Upper lobe of left lung (tissue), 6 donors: ENCODE measurements at regions not wholly inside any gene's neighbourhood (a gene's known extent, or its start where the extent isn't known, plus 50 kb on each side); places are given as distances from the start of the nearest gene placed in this dataset.

ENCODE experiments used
- ATAC-seq, 2 donors: fragments of 200-7000 bp; cut with Tn5 transposase; one replicate each; pipeline ENCODE4 v1.9.1; 2022; ENCODE audit warnings: mild to moderate bottlenecking in 2 of 2, moderate library complexity in 2 of 2; ENCODE audit not compliant: low FRiP score in 2 of 2
- DNase-seq, 2 donors: peaks; one replicate each; pipeline ENCODE4 v3.0.0-alpha.2; 2019 to 2020
- H3K27ac ChIP-seq, 4 donors: fragments of 200-600 bp; sonication (generic); one replicate each; pipeline ENCODE4 v1.5.1; 2016 to 2019
- H3K27me3 ChIP-seq, 4 donors: fragments of 200-600 bp; sonication (generic); one replicate each; pipeline ENCODE4 v1.5.1; 2017 to 2019
- H3K36me3 ChIP-seq, 4 donors: fragments of 200-600 bp; sonication (generic); one replicate each; pipeline ENCODE4 v1.5.1; 2016 to 2019
- H3K4me1 ChIP-seq, 4 donors: fragments of 200-600 bp; sonication (generic); one replicate each; pipeline ENCODE4 v1.5.1; 2018 to 2019
- H3K4me3 ChIP-seq, 4 donors: fragments of 200-600 bp; sonication (generic); one replicate each; pipeline ENCODE4 v1.5.1; 2017 to 2019; ENCODE audit warnings: mild to moderate bottlenecking in 2 of 4, moderate library complexity in 1 of 4
- H3K9me3 ChIP-seq, 4 donors: fragments of 200-600 bp; sonication (generic); one replicate each; pipeline ENCODE4 v1.5.1; 2018 to 2019
- CTCF ChIP-seq, 6 experiments: fragments of 450-650 bp in 4 of 6; fragments of 200-600 bp in 2 of 6; sonication (generic) in 2 of 6; IDR thresholded peaks; one replicate each; pipeline ENCODE4 v1.5.1; 2016 to 2019; ENCODE audit warnings: antibody characterized with exemption in 6 of 6
- EP300 ChIP-seq, 4 donors: sonication (generic); formaldehyde crosslinking; IDR thresholded peaks; one replicate each; pipeline ENCODE4 v1.5.1; 2017; ENCODE audit warnings: antibody characterized with exemption in 4 of 4, control low read depth in 2 of 4
- POLR2A ChIP-seq, 4 donors: fragments of 450-650 bp; IDR thresholded peaks; one replicate each; pipeline ENCODE4 v1.5.1; 2016 to 2017; ENCODE audit warnings: antibody characterized with exemption in 4 of 4, mild to moderate bottlenecking in 2 of 4
- POLR2AphosphoS5 ChIP-seq, 2 donors: sonication (generic); formaldehyde crosslinking; IDR thresholded peaks; one replicate each; pipeline ENCODE4 v1.5.1; 2017; ENCODE audit warnings: antibody characterized with exemption in 2 of 2
- WGBS, 2 donors: methylation state at CpG; one replicate each; pipeline ENCODE4 v1.1.5; 2017 to 2018; 5-methylcytosine and 5-hydroxymethylcytosine counted together
- donor health status: DM: no; HTN: no; CAD: no; lungs with moderate emphysema.
- donor health status: DM: no; HTN: yes; CAD: no; lungs with severe emphysema.

- Histone ChIP-seq H3K4me3 (no peak overlapping the region), H3K9me3 (no peaks in the 10 kb centered on the region), H3K4me1 (no peaks in the 10 kb centered on the region), H3K36me3 (no peaks in the 10 kb centered on the region), H3K27me3 (no peaks in the 10 kb centered on the region), H3K27ac (no peak overlapping the region)
- ATAC-seq: no peak
- WGBS, 2 donors: 95 to 96% methylated on average over 4 of the region's 4 CpGs
- no peak for DNase-seq
- TF ChIP-seq EP300 (IDR thresholded peaks at IDR 0.05) (no peak), CTCF (IDR thresholded peaks at IDR 0.05) (no peak), POLR2AphosphoS5 (IDR thresholded peaks at IDR 0.05) (no peak), POLR2A (IDR thresholded peaks at IDR 0.05) (no peak)
Measured at GRCh38 chr2:204061241-204061640, 124.7 kb downstream of the ICOS start.

GRCh38 chr2:204064119-204064518 is 127.6 kb downstream of the ICOS start:
- no peaks in the 10 kb centered on the region for H3K36me3 ChIP-seq
- no peaks in the 10 kb centered on the region for H3K4me1 ChIP-seq
- no peak for ATAC-seq
- H3K9me3 ChIP-seq: no peaks in the 10 kb centered on the region
- DNase-seq: no peak
- H3K27ac ChIP-seq: no peak overlapping the region
- no peaks in the 10 kb centered on the region for H3K27me3 ChIP-seq
- WGBS, 2 donors: 93 to 99% methylated on average over 5 of the region's 5 CpGs
- TF ChIP-seq EP300 (IDR thresholded peaks at IDR 0.05) (no peak), POLR2AphosphoS5 (IDR thresholded peaks at IDR 0.05) (no peak), POLR2A (IDR thresholded peaks at IDR 0.05) (no peak), CTCF (IDR thresholded peaks at IDR 0.05) (no peak)
- no peak overlapping the region for H3K4me3 ChIP-seq

GRCh38 chr2:204065566-204065965 is 129.0 kb downstream of the ICOS start:
- Histone ChIP-seq H3K27ac (no peak overlapping the region), H3K9me3 (no peaks in the 10 kb centered on the region), H3K4me3 (no peak overlapping the region), H3K4me1 (no peaks in the 10 kb centered on the region), H3K27me3 (no peaks in the 10 kb centered on the region), H3K36me3 (no peaks in the 10 kb centered on the region)
- TF ChIP-seq EP300 (IDR thresholded peaks at IDR 0.05) (no peak), POLR2A (IDR thresholded peaks at IDR 0.05) (no peak), CTCF (IDR thresholded peaks at IDR 0.05) (no peak), POLR2AphosphoS5 (IDR thresholded peaks at IDR 0.05) (no peak)
- DNase-seq (no peak), ATAC-seq (no peak)
- WGBS, 2 donors: 53 to 55% methylated on average over 3 of the region's 3 CpGs

- Histone ChIP-seq H3K27me3 (no peaks in the 10 kb centered on the region), H3K27ac (no peak overlapping the region), H3K4me1 (no peaks in the 10 kb centered on the region), H3K36me3 (no peaks in the 10 kb centered on the region), H3K4me3 (no peak overlapping the region), H3K9me3 (no peaks in the 10 kb centered on the region)
- WGBS, 2 donors: 55 to 73% methylated on average over 1 of the region's 1 CpG
- TF ChIP-seq POLR2AphosphoS5 (IDR thresholded peaks at IDR 0.05): no peak
- no peak for TF ChIP-seq CTCF (IDR thresholded peaks at IDR 0.05)
- TF ChIP-seq EP300 (IDR thresholded peaks at IDR 0.05): no peak
- no peak for TF ChIP-seq POLR2A (IDR thresholded peaks at IDR 0.05)
- DNase-seq (no peak), ATAC-seq (no peak)
Measured at GRCh38 chr2:204066051-204066450, 129.5 kb downstream of the ICOS start.

GRCh38 chr2:204069804-204070203 is 133.2 kb downstream of the ICOS start:
- TF ChIP-seq POLR2AphosphoS5 (IDR thresholded peaks at IDR 0.05) (no peak), EP300 (IDR thresholded peaks at IDR 0.05) (no peak), POLR2A (IDR thresholded peaks at IDR 0.05) (no peak), CTCF (IDR thresholded peaks at IDR 0.05) (no peak)
- Histone ChIP-seq H3K27ac (no peak overlapping the region), H3K4me1 (no peaks in the 10 kb centered on the region), H3K27me3 (no peaks in the 10 kb centered on the region), H3K9me3 (no peaks in the 10 kb centered on the region), H3K4me3 (no peak overlapping the region), H3K36me3 (no peaks in the 10 kb centered on the region)
- 51 to 65% methylated on average over 7 of the region's 7 CpGs for WGBS, 2 donors
- DNase-seq (no peak), ATAC-seq (no peak)
